ENCODE measurements at regions not wholly inside any gene's neighbourhood (a gene's known extent, or its start where the extent isn't known, plus 50 kb on each side); places are given as distances from the start of the nearest gene placed in this dataset.
"Not testable (repeated sequence)": the region's sequence is repeated elsewhere in the genome, so short reads cannot be mapped to it uniquely, and the experiment has no call there.

GRCh38 chr12:42732908-42733411 is 143.4 kb upstream of the PRICKLE1 start:
- Histone ChIP-seq H3K36me3 (ENCODE audit: control insufficient read depth, insufficient read depth, low read length) (no peaks in the 10 kb centered on the region), H3K4me1 (ENCODE audit: control insufficient read depth, insufficient read depth, low read length) (peaks cover 10% of the 10 kb centered on the region), H3K4me3 (ENCODE audit: low read length) (no peak overlapping the region), H3K9ac (ENCODE audit: low read length) (no peak overlapping the region), H3K27me3 (ENCODE audit: control insufficient read depth, insufficient read depth, low read length) (no peaks in the 10 kb centered on the region), H3K27ac (ENCODE audit: low read depth, low read length) (no peak overlapping the region)

- Histone ChIP-seq H3K27me3 (ENCODE audit: control insufficient read depth, insufficient read depth, low read length) (no peaks in the 10 kb centered on the region), H3K27ac (ENCODE audit: low read depth, low read length) (no peak overlapping the region)
Measured at GRCh38 chr12:42730291-42730690, 140.7 kb upstream of the PRICKLE1 start.

GRCh38 chr12:42729535-42729900 is 140.0 kb upstream of the PRICKLE1 start:
- H3K36me3 ChIP-seq (ENCODE audit: control insufficient read depth, insufficient read depth, low read length) = no peaks in the 10 kb centered on the region
- H3K4me3 ChIP-seq (ENCODE audit: low read length) = no peak overlapping the region
- H3K9ac ChIP-seq (ENCODE audit: low read length) = no peak overlapping the region
- peaks cover 5% of the 10 kb centered on the region for H3K4me1 ChIP-seq (ENCODE audit: control insufficient read depth, insufficient read depth, low read length)
- H3K27ac ChIP-seq (ENCODE audit: low read depth, low read length) = no peak overlapping the region
- H3K27me3 ChIP-seq (ENCODE audit: control insufficient read depth, insufficient read depth, low read length) = no peaks in the 10 kb centered on the region

More at GRCh38 chr12:42730291-42730690, 140.7 kb upstream of the PRICKLE1 start:
- Histone ChIP-seq H3K4me1 (ENCODE audit: control insufficient read depth, insufficient read depth, low read length) (peaks cover 5% of the 10 kb centered on the region), H3K4me3 (ENCODE audit: low read length) (no peak overlapping the region), H3K9ac (ENCODE audit: low read length) (no peak overlapping the region), H3K36me3 (ENCODE audit: control insufficient read depth, insufficient read depth, low read length) (no peaks in the 10 kb centered on the region)

GRCh38 chr12:42728770-42729534 is 139.4 kb upstream of the PRICKLE1 start:
- H3K4me1 ChIP-seq (ENCODE audit: control insufficient read depth, insufficient read depth, low read length) = peaks cover 5% of the 10 kb centered on the region
- no peak overlapping the region for H3K4me3 ChIP-seq (ENCODE audit: low read length)
- no peaks in the 10 kb centered on the region for H3K36me3 ChIP-seq (ENCODE audit: control insufficient read depth, insufficient read depth, low read length)
- no peaks in the 10 kb centered on the region for H3K27me3 ChIP-seq (ENCODE audit: control insufficient read depth, insufficient read depth, low read length)
- H3K9ac ChIP-seq (ENCODE audit: low read length) = no peak overlapping the region
- no peak overlapping the region for H3K27ac ChIP-seq (ENCODE audit: low read depth, low read length)

GRCh38 chr12:42728287-42728686 is 138.7 kb upstream of the PRICKLE1 start:
- Histone ChIP-seq H3K9ac (ENCODE audit: low read length) (no peak overlapping the region), H3K27me3 (ENCODE audit: control insufficient read depth, insufficient read depth, low read length) (no peaks in the 10 kb centered on the region), H3K4me3 (ENCODE audit: low read length) (no peak overlapping the region), H3K27ac (ENCODE audit: low read depth, low read length) (no peak overlapping the region), H3K36me3 (ENCODE audit: control insufficient read depth, insufficient read depth, low read length) (no peaks in the 10 kb centered on the region), H3K4me1 (ENCODE audit: control insufficient read depth, insufficient read depth, low read length) (peaks cover 5% of the 10 kb centered on the region)

GRCh38 chr12:42725809-42726208 is 136.3 kb upstream of the PRICKLE1 start:
- H3K4me1 ChIP-seq (ENCODE audit: control insufficient read depth, insufficient read depth, low read length) = peaks cover 5% of the 10 kb centered on the region
- H3K27me3 ChIP-seq (ENCODE audit: control insufficient read depth, insufficient read depth, low read length) = no peaks in the 10 kb centered on the region
- H3K27ac ChIP-seq (ENCODE audit: low read depth, low read length) = no peak overlapping the region
- H3K9ac ChIP-seq (ENCODE audit: low read length) = no peak overlapping the region
- no peak overlapping the region for H3K4me3 ChIP-seq (ENCODE audit: low read length)
- H3K36me3 ChIP-seq (ENCODE audit: control insufficient read depth, insufficient read depth, low read length) = no peaks in the 10 kb centered on the region

GRCh38 chr12:42716491-42716891 is 126.9 kb upstream of the PRICKLE1 start:
- no peak overlapping the region for H3K27ac ChIP-seq (ENCODE audit: low read depth, low read length)
- no peaks in the 10 kb centered on the region for H3K4me1 ChIP-seq (ENCODE audit: control insufficient read depth, insufficient read depth, low read length)
- no peaks in the 10 kb centered on the region for H3K27me3 ChIP-seq (ENCODE audit: control insufficient read depth, insufficient read depth, low read length)
- H3K36me3 ChIP-seq (ENCODE audit: control insufficient read depth, insufficient read depth, low read length) = no peaks in the 10 kb centered on the region
- no peak overlapping the region for H3K9ac ChIP-seq (ENCODE audit: low read length)
- no peak overlapping the region for H3K4me3 ChIP-seq (ENCODE audit: low read length)

GRCh38 chr12:42713566-42713965 is 124.0 kb upstream of the PRICKLE1 start:
- H3K9ac ChIP-seq (ENCODE audit: low read length); H3K27ac ChIP-seq (ENCODE audit: low read depth, low read length); H3K27me3 ChIP-seq (ENCODE audit: control insufficient read depth, insufficient read depth, low read length); H3K4me3 ChIP-seq (ENCODE audit: low read length); H3K4me1 ChIP-seq (ENCODE audit: control insufficient read depth, insufficient read depth, low read length); H3K36me3 ChIP-seq (ENCODE audit: control insufficient read depth, insufficient read depth, low read length): not testable (repeated sequence)

GRCh38 chr12:42708374-42708773 is 118.8 kb upstream of the PRICKLE1 start:
- not testable (repeated sequence) for H3K36me3 ChIP-seq (ENCODE audit: control insufficient read depth, insufficient read depth, low read length); H3K4me1 ChIP-seq (ENCODE audit: control insufficient read depth, insufficient read depth, low read length); H3K9ac ChIP-seq (ENCODE audit: low read length); H3K4me3 ChIP-seq (ENCODE audit: low read length); H3K27ac ChIP-seq (ENCODE audit: low read depth, low read length); H3K27me3 ChIP-seq (ENCODE audit: control insufficient read depth, insufficient read depth, low read length)

GRCh38 chr12:42707312-42708226 is 118.0 kb upstream of the PRICKLE1 start:
- no peaks in the 10 kb centered on the region for H3K27me3 ChIP-seq (ENCODE audit: control insufficient read depth, insufficient read depth, low read length)
- no peaks in the 10 kb centered on the region for H3K4me1 ChIP-seq (ENCODE audit: control insufficient read depth, insufficient read depth, low read length)
- H3K9ac ChIP-seq (ENCODE audit: low read length) = no peak overlapping the region
- H3K4me3 ChIP-seq (ENCODE audit: low read length) = no peak overlapping the region
- no peaks in the 10 kb centered on the region for H3K36me3 ChIP-seq (ENCODE audit: control insufficient read depth, insufficient read depth, low read length)
- no peak overlapping the region for H3K27ac ChIP-seq (ENCODE audit: low read depth, low read length)

- no peaks in the 10 kb centered on the region for H3K36me3 ChIP-seq (ENCODE audit: control insufficient read depth, insufficient read depth, low read length)
- H3K9ac ChIP-seq (ENCODE audit: low read length) = no peak overlapping the region
- no peak overlapping the region for H3K4me3 ChIP-seq (ENCODE audit: low read length)
- no peaks in the 10 kb centered on the region for H3K27me3 ChIP-seq (ENCODE audit: control insufficient read depth, insufficient read depth, low read length)
- H3K27ac ChIP-seq (ENCODE audit: low read depth, low read length) = no peak overlapping the region
- no peaks in the 10 kb centered on the region for H3K4me1 ChIP-seq (ENCODE audit: control insufficient read depth, insufficient read depth, low read length)
Measured at GRCh38 chr12:42706321-42706720, 116.8 kb upstream of the PRICKLE1 start.

GRCh38 chr12:42705863-42706262 is 116.3 kb upstream of the PRICKLE1 start:
- Histone ChIP-seq H3K4me1 (ENCODE audit: control insufficient read depth, insufficient read depth, low read length) (no peaks in the 10 kb centered on the region), H3K27ac (ENCODE audit: low read depth, low read length) (no peak overlapping the region), H3K4me3 (ENCODE audit: low read length) (no peak overlapping the region), H3K36me3 (ENCODE audit: control insufficient read depth, insufficient read depth, low read length) (no peaks in the 10 kb centered on the region), H3K9ac (ENCODE audit: low read length) (no peak overlapping the region), H3K27me3 (ENCODE audit: control insufficient read depth, insufficient read depth, low read length) (no peaks in the 10 kb centered on the region)

Measured in rectal smooth muscle tissue (tissue), 1 donor.